K562 (cell line): ENCODE measurements at regions not wholly inside any gene's neighbourhood (a gene's known extent, or its start where the extent isn't known, plus 50 kb on each side); places are given as distances from the start of the nearest gene placed in this dataset.

ENCODE experiments used
- ARNT ChIP-seq, 2 experiments: fragments of 450-650 bp; IDR thresholded peaks; 2 replicates each; pipeline ENCODE4 v1.6.1; 2016; ENCODE audit warnings: mild to moderate bottlenecking in 1 of 2
- EZH2 ChIP-seq: IDR thresholded peaks from 2 replicates; pipeline ENCODE4 v1.6.1; 2012; ENCODE audit warnings: low read depth, mild to moderate bottlenecking, inconsistent platforms, low read length, borderline replicate concordance
- FOXJ2 ChIP-seq: fragments of 200-800 bp; sonication (Bioruptor generic); IDR thresholded peaks from 2 replicates; pipeline ENCODE4 v1.6.1; 2016; ENCODE audit warnings: missing genetic modification characterization, missing compliant biosample characterization
- FOXK2 ChIP-seq, 2 experiments: fragments of 450-650 bp; IDR thresholded peaks in 1 of 2; conservative IDR thresholded peaks in 1 of 2; 2 replicates each; pipeline ENCODE4 v1.6.1; 2016; ENCODE audit warnings: low read depth in 2 of 2, mild to moderate bottlenecking in 1 of 2
- GTF2F1 ChIP-seq: IDR thresholded peaks from 2 replicates; pipeline ENCODE4 v1.6.1; 2011; ENCODE audit warnings: low read depth, low read length, improper control_type of control experiment
- HMGN3 ChIP-seq: IDR thresholded peaks from 2 replicates; pipeline ENCODE4 v1.6.1; 2011; ENCODE audit warnings: borderline replicate concordance, low read depth, mild to moderate bottlenecking, mixed read lengths, low read length; ENCODE audit not compliant: insufficient read length; ENCODE audit errors: extremely low read depth
- HNRNPK ChIP-seq: fragments of 200-400 bp; formaldehyde crosslinking; IDR thresholded peaks from one replicate; pipeline ENCODE4 v1.6.1; 2018; ENCODE audit warnings: mild to moderate bottlenecking, low read depth, low read length; ENCODE audit not compliant: poor library complexity, severe bottlenecking
- NR2F6 ChIP-seq: fragments of 450-650 bp; formaldehyde crosslinking; IDR thresholded peaks from 2 replicates; pipeline ENCODE4 v1.4.0; 2020; ENCODE audit warnings: mild to moderate bottlenecking
- ZNF354B ChIP-seq: fragments of 250-450 bp; sonication (Bioruptor Pico); IDR thresholded peaks from 2 replicates; pipeline ENCODE4 v1.4.0; 2020
- ZNF696 ChIP-seq: fragments of 250-450 bp; sonication (Bioruptor Pico); conservative IDR thresholded peaks from 2 replicates; pipeline ENCODE4 v1.4.0; 2020; ENCODE audit warnings: mild to moderate bottlenecking, moderate library complexity
- TF ChIP-seq, protein P1 (sequence below): sonication (generic); formaldehyde crosslinking; IDR thresholded peaks from 2 replicates; pipeline ENCODE4 v1.8.0; 2022; ENCODE audit warnings: mild to moderate bottlenecking, missing genetic modification reagents
- TF ChIP-seq, protein P2 (sequence below): fragments of 450-650 bp; IDR thresholded peaks from 2 replicates; pipeline ENCODE4 v1.6.1; 2014; ENCODE audit warnings: low read depth, mild to moderate bottlenecking, moderate library complexity, borderline replicate concordance
- TF ChIP-seq, protein P3 (sequence below): IDR thresholded peaks from 2 replicates; pipeline ENCODE4 v1.6.1; 2012; ENCODE audit warnings: low read depth, low read length, improper control_type of control experiment, borderline replicate concordance

DNA sequence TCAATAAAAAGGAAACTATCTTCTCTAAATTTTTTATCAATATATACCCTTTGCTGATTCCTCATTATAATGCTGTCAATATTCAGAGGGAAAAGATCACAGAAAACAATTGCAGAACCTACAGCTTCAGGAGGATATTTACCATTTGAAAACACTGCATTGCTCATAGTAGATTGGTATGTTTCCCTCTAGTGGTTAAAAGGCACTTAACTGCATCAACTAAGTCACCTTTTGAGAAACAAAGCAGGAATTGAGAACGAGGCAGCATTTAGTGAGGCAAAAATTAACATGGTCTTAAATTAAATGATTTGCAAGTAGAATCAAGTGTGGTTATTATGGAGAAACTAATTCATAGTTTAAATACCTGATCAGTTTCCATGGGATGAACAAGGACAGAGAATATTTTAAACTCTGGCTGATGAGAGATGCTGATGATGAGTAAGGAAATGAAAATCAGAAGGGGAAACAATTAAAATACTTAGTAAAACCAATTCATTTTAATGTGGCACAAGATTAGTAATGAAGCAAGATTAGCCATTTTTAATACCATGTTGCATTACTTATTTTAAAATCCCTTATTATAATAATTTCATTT, 642.1 kb downstream of the EPHA7 start (continued):
- TF ChIP-seq, protein P1, sequence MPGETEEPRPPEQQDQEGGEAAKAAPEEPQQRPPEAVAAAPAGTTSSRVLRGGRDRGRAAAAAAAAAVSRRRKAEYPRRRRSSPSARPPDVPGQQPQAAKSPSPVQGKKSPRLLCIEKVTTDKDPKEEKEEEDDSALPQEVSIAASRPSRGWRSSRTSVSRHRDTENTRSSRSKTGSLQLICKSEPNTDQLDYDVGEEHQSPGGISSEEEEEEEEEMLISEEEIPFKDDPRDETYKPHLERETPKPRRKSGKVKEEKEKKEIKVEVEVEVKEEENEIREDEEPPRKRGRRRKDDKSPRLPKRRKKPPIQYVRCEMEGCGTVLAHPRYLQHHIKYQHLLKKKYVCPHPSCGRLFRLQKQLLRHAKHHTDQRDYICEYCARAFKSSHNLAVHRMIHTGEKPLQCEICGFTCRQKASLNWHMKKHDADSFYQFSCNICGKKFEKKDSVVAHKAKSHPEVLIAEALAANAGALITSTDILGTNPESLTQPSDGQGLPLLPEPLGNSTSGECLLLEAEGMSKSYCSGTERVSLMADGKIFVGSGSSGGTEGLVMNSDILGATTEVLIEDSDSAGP (CRISPR knock-in tag), result no peak
- no peak for TF ChIP-seq EZH2
- no peak for TF ChIP-seq ARNT (IDR thresholded peaks at IDR 0.05)
- TF ChIP-seq HNRNPK, result no peak
- TF ChIP-seq, protein P2, sequence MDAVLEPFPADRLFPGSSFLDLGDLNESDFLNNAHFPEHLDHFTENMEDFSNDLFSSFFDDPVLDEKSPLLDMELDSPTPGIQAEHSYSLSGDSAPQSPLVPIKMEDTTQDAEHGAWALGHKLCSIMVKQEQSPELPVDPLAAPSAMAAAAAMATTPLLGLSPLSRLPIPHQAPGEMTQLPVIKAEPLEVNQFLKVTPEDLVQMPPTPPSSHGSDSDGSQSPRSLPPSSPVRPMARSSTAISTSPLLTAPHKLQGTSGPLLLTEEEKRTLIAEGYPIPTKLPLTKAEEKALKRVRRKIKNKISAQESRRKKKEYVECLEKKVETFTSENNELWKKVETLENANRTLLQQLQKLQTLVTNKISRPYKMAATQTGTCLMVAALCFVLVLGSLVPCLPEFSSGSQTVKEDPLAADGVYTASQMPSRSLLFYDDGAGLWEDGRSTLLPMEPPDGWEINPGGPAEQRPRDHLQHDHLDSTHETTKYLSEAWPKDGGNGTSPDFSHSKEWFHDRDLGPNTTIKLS, result no peak
- TF ChIP-seq FOXK2 (conservative IDR thresholded peaks at IDR 0.05 in 1 of 2, IDR thresholded peaks at IDR 0.05 in 1 of 2; ENCODE audit: low read depth in 2 of 2), result no peak
- TF ChIP-seq NR2F6, result no peak
- no peak for TF ChIP-seq ZNF696 (CRISPR knock-in tag)
- TF ChIP-seq HMGN3, result no peak
- TF ChIP-seq, protein P3, sequence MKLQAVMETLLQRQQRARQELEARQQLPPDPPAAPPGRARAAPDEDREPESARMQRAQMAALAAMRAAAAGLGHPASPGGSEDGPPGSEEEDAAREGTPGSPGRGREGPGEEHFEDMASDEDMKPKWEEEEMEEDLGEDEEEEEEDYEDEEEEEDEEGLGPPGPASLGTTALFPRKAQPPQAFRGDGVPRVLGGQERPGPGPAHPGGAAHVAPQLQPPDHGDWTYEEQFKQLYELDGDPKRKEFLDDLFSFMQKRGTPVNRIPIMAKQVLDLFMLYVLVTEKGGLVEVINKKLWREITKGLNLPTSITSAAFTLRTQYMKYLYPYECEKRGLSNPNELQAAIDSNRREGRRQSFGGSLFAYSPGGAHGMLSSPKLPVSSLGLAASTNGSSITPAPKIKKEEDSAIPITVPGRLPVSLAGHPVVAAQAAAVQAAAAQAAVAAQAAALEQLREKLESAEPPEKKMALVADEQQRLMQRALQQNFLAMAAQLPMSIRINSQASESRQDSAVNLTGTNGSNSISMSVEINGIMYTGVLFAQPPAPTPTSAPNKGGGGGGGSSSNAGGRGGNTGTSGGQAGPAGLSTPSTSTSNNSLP, result no peak
- TF ChIP-seq ZNF354B (CRISPR knock-in tag), result no peak
- no peak for TF ChIP-seq FOXJ2 (tag)
- TF ChIP-seq GTF2F1, result no peak
